IMR-90 (cell line): ENCODE measurements at regions not wholly inside any gene's neighbourhood (a gene's known extent, or its start where the extent isn't known, plus 50 kb on each side); places are given as distances from the start of the nearest gene placed in this dataset.
A peak's percentile ranks its signal among the peaks of the same experiment; 100 is the strongest.

Experiments
- ATAC-seq: fragments of 200-7000 bp; cut with Tn5 transposase; 2 replicates; pipeline ENCODE4 v1.9.1; 2020; ENCODE audit warnings: low read depth, mild to moderate bottlenecking, moderate library complexity
- BruUV-seq: library from RNA; stranded (reverse); fragments of 400-500 nt; replicated peaks from 2 replicates; lab custom pipeline; 2021; lab: Mats Ljungman, UMichigan
- CTCF ChIA-PET: fragments of 300-600 bp; formaldehyde crosslinking; extraction: SDS; loops from one replicate; lab custom pipeline; 2021; ENCODE audit warnings: antibody characterized with exemption; lab: Yijun Ruan, JAX
- POLR2A ChIA-PET: fragments of 300-600 bp; sonication (Branson Sonifier 250); formaldehyde crosslinking; loops from one replicate; lab custom pipeline; 2022; ENCODE audit warnings: antibody characterized with exemption; ENCODE audit not compliant: unreplicated experiment; lab: Charles Lee
- DNase-seq: peaks from one replicate; pipeline ENCODE4 v3.0.0; 2013
- H2AFZ ChIP-seq: replicated peaks from 2 replicates; pipeline ENCODE3; 2013; ENCODE audit warnings: low read length, mild to moderate bottlenecking; ENCODE audit not compliant: poor library complexity
- H2AK5ac ChIP-seq: 2 replicates; pipeline ENCODE4 v1.6.1; 2013; ENCODE audit warnings: low read depth, low read length, inconsistent platforms
- H2AK9ac ChIP-seq: replicated peaks from 2 replicates; pipeline ENCODE3; 2013; ENCODE audit warnings: mild to moderate bottlenecking, low read depth, low read length, moderate library complexity; ENCODE audit not compliant: poor library complexity
- H2BK120ac ChIP-seq: 2 replicates; pipeline ENCODE4 v1.6.1; 2013; ENCODE audit warnings: low read depth, low read length, inconsistent platforms
- H2BK15ac ChIP-seq: 3 replicates; pipeline ENCODE4 v1.6.1; 2013; ENCODE audit warnings: low read depth, low read length, inconsistent platforms
- H2BK20ac ChIP-seq: 2 replicates; pipeline ENCODE4 v1.6.1; 2013; ENCODE audit warnings: low read depth, mild to moderate bottlenecking, inconsistent platforms, low read length, moderate library complexity
- H2BK5ac ChIP-seq: 2 replicates; pipeline ENCODE4 v1.6.1; 2013; ENCODE audit warnings: mild to moderate bottlenecking, low read depth, low read length, inconsistent platforms; ENCODE audit not compliant: poor library complexity, severe bottlenecking
- H3K14ac ChIP-seq: replicated peaks from 2 replicates; pipeline ENCODE4 v1.6.1; 2013; ENCODE audit warnings: low read depth, low read length, inconsistent platforms
- H3K18ac ChIP-seq: 2 replicates; pipeline ENCODE4 v1.6.1; 2013; ENCODE audit warnings: low read depth, low read length, control low read depth
- H3K23ac ChIP-seq: 2 replicates; pipeline ENCODE4 v1.6.1; 2013; ENCODE audit warnings: low read depth, low read length, inconsistent platforms
- H3K27ac ChIP-seq: 2 replicates; pipeline ENCODE4 v1.5.1; 2013; ENCODE audit warnings: mild to moderate bottlenecking, control low read depth, low read length; ENCODE audit not compliant: insufficient read depth
- H3K27me3 ChIP-seq: 2 replicates; pipeline ENCODE4 v1.6.1; 2013; ENCODE audit warnings: low read length; ENCODE audit not compliant: control insufficient read depth, insufficient read depth
- H3K36me3 ChIP-seq: 2 replicates; pipeline ENCODE4 v1.6.1; 2013; ENCODE audit warnings: low read length, mixed read lengths; ENCODE audit not compliant: control insufficient read depth, insufficient read depth
- H3K4ac ChIP-seq: 2 replicates; pipeline ENCODE4 v1.6.1; 2013; ENCODE audit warnings: low read depth, low read length, inconsistent platforms
- H3K4me1 ChIP-seq: 2 replicates; pipeline ENCODE4 v1.6.1; 2013; ENCODE audit warnings: low read length, mixed read lengths; ENCODE audit not compliant: control insufficient read depth, insufficient read depth
- H3K4me2 ChIP-seq: 2 replicates; pipeline ENCODE4 v1.6.1; 2013; ENCODE audit warnings: low read depth, mild to moderate bottlenecking, control low read depth, low read length, moderate library complexity
- H3K4me3 ChIP-seq: 2 replicates; pipeline ENCODE4 v1.5.1; 2013; ENCODE audit warnings: low read depth, mild to moderate bottlenecking, control low read depth, low read length, moderate library complexity; ENCODE audit not compliant: insufficient read depth
- H3K56ac ChIP-seq: 2 replicates; pipeline ENCODE4 v1.6.1; 2013; ENCODE audit warnings: low read length, inconsistent platforms; ENCODE audit not compliant: insufficient read depth; ENCODE audit errors: extremely low read depth
- H3K79me1 ChIP-seq, 2 experiments: 2 replicates each; pipeline ENCODE4 v1.6.1; 2013; ENCODE audit warnings: low read length in 2 of 2, inconsistent platforms in 1 of 2, low read depth in 1 of 2
- H3K9ac ChIP-seq: 2 replicates; pipeline ENCODE4 v1.6.1; 2013; ENCODE audit warnings: low read depth, low read length, control low read depth
- H3K9me1 ChIP-seq: 2 replicates; pipeline ENCODE4 v1.6.1; 2013; ENCODE audit warnings: low read length, inconsistent platforms; ENCODE audit not compliant: insufficient read depth
- H3K9me3 ChIP-seq: 2 replicates; pipeline ENCODE4 v1.6.1; 2013; ENCODE audit warnings: low read length; ENCODE audit not compliant: control insufficient read depth, insufficient read depth
- H4K20me1 ChIP-seq: 2 replicates; pipeline ENCODE4 v1.6.1; 2013; ENCODE audit warnings: low read length, inconsistent platforms; ENCODE audit not compliant: insufficient read depth
- H4K5ac ChIP-seq: 2 replicates; pipeline ENCODE4 v1.6.1; 2013; ENCODE audit warnings: mild to moderate bottlenecking, low read depth, low read length, control low read depth
- H4K8ac ChIP-seq, 2 experiments: 2 replicates each; pipeline ENCODE4 v1.6.1; 2013; ENCODE audit warnings: low read depth in 2 of 2, low read length in 2 of 2, control low read depth in 1 of 2, inconsistent platforms in 1 of 2
- H4K91ac ChIP-seq: 2 replicates; pipeline ENCODE4 v1.6.1; 2013; ENCODE audit warnings: low read depth, low read length, inconsistent platforms; ENCODE audit not compliant: insufficient read depth
- BHLHE40 ChIP-seq: fragments of 150-350 bp; IDR thresholded peaks from 2 replicates; pipeline ENCODE4 v1.6.1; 2016; ENCODE audit warnings: mild to moderate bottlenecking, low read depth, low read length
- CEBPB ChIP-seq: IDR thresholded peaks from 2 replicates; pipeline ENCODE4 v1.6.1; 2012; ENCODE audit warnings: low read depth, low read length, improper control_type of control experiment
- MXI1 ChIP-seq: IDR thresholded peaks from 2 replicates; pipeline ENCODE4 v1.6.1; 2012; ENCODE audit warnings: low read depth, mild to moderate bottlenecking, low read length, moderate library complexity, borderline replicate concordance
- SMC3 ChIP-seq: fragments of 150-350 bp; IDR thresholded peaks from 2 replicates; pipeline ENCODE4 v1.6.1; 2016; ENCODE audit warnings: low read depth, mild to moderate bottlenecking, antibody characterized with exemption, low read length, moderate library complexity
- WGBS, 2 experiments: methylation state at CpG; one replicate each; pipeline versions ENCODE4 v1.1.5 to v1.1.7; 2013; ENCODE audit warnings: missing lambda C conversion rate in 2 of 2; ENCODE audit not compliant: insufficient read length in 1 of 2; ENCODE audit errors: extremely low coverage in 2 of 2; 5-methylcytosine and 5-hydroxymethylcytosine counted together
- dilution Hi-C: fragments of 300-500 bp; cut with HindIII; formaldehyde crosslinking; loops from one replicate; pipeline ENCODE4 v1.14.3; 2018; ENCODE audit warnings: low sequenced_read_pairs; ENCODE audit not compliant: unreplicated experiment
- in situ Hi-C: fragments of 300-500 bp; cut with MboI; formaldehyde crosslinking; loops from 3 replicates; pipeline ENCODE4 v1.14.3; 2019; ENCODE audit warnings: low sequenced_read_pairs, inconsistent platforms, mixed read lengths
- intact Hi-C: fragments of 100-400 bp; cut with micrococcal nuclease; formaldehyde crosslinking; loops from 2 replicates; pipeline ENCODE4 v1.10.0; 2022
- TF ChIP-seq, protein P1 (sequence below): conservative IDR thresholded peaks from 2 replicates; pipeline ENCODE4 v1.5.1; 2012; ENCODE audit warnings: mild to moderate bottlenecking, low read depth, low read length, improper control_type of control experiment
- TF ChIP-seq, protein P2 (sequence below): fragments of 150-350 bp; IDR thresholded peaks from 2 replicates; pipeline ENCODE4 v1.6.1; 2017; ENCODE audit warnings: mild to moderate bottlenecking, antibody characterized with exemption, low read length, low read depth

DNA sequence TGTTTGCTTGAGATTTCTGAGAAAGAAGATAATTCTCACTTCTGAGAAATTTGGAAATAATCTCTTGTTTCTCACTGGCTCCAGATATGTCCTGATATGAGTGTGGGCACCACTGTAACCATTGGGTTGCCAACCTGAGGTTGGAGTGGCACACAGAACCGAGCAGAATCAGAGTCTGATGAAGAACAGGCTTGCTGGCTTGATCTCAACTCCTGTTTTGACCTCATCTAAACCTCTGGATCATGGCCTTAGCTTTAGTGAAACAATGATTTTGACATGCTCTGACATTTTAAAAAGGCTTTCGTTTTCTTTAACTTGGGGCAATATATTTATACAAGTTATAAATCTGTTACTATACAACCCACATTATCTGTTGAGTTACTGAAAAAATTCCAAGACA lies 548.0 kb downstream of the IRS1 start (continued):
- TF ChIP-seq CEBPB (no peak), MXI1 (no peak)

DNA sequence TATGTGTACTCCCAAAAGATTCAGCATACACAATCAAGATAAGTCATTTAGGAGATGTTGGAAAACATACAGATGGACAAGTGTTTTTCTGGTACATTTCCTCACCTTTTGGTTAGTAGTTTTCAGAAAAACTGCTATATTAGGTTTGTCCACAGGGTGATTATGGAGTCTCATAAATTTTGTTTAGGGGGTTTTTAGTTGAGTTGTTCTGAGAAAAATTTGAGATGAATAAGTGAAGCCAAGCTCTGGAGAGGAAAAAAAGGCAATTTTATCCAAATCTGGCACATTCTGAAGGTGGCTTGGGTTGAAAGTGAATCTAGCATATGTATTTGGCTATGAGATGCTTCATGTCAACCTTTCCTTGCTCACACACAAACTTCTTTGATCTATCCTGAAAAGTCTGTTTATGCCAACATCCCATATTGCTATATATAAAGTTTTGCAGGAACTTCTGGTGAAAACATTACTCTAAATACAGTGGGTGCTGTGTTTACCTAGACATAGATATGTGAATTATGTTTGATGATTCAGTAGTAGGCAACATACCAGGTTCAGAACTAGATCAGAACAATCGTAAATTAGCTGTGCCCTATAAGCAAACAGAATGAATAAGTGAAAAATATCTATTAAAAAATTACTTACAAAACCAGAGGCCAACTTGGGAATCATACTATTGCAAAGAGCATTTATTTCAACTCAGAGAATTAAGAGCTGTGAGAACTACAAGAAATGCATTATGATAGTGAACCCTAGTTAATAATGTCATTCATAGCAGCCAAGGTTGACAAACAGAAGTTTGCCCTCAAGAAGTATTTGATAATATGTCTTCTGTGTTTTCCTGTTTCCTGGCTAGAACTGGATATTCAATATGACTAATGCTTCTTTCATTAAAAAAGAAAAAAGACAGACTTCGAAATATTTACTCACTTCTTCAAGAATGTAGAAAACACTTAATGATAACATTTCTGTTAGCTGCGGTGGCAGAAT lies 552.0 kb downstream of the IRS1 start:
- H2BK20ac ChIP-seq, result no peak overlapping the region
- H3K9me3 ChIP-seq, result peaks cover 2% of the 10 kb centered on the region; the same call in 1 of the 2 replicates
- H4K91ac ChIP-seq, result no peak overlapping the region
- no peak overlapping the region for H3K4me2 ChIP-seq
- H3K18ac ChIP-seq, result no peak overlapping the region; the same call in 1 of the 2 replicates
- H3K4ac ChIP-seq, result no peak overlapping the region
- H3K79me1 ChIP-seq, result no peaks in the 10 kb centered on the region
- no CpG with 5 or more reads among the region's 3 CpGs for WGBS, 2 experiments
- no peak overlapping the region for H3K27ac ChIP-seq
- no peak overlapping the region for H3K14ac ChIP-seq
- DNase-seq (peak; percentile 21), ATAC-seq (peak; percentile 27; the same call in 1 of the 2 replicates)
- no peak overlapping the region for H2BK15ac ChIP-seq
- POLR2A ChIA-PET, result no interaction called here
- H2AFZ ChIP-seq, result no peak overlapping the region
- CTCF ChIA-PET, result interaction anchor here (0.6 kb wide), 1 partner anchor 365 kb away, joined by 3 read pairs; no protein-coding TSS in a partner anchor
- H3K9ac ChIP-seq, result no peak overlapping the region
- no peak overlapping the region for H2BK5ac ChIP-seq
- H4K20me1 ChIP-seq, result no peaks in the 10 kb centered on the region
- no peak overlapping the region; a peak in 1 of 4 replicates for H4K8ac ChIP-seq
- no peak overlapping the region for H2BK120ac ChIP-seq
- no peaks in the 10 kb centered on the region for H3K36me3 ChIP-seq
- no peak overlapping the region for H2AK5ac ChIP-seq
- intact Hi-C loops (no loop called here), in situ Hi-C loops (no loop called here), dilution Hi-C loops (no loop called here)
- no peaks in the 10 kb centered on the region for H3K27me3 ChIP-seq
- no peak overlapping the region for H3K56ac ChIP-seq
- H4K5ac ChIP-seq, result no peak overlapping the region
- no peak overlapping the region for H2AK9ac ChIP-seq
- H3K23ac ChIP-seq, result no peak overlapping the region
- TF ChIP-seq, protein P1, sequence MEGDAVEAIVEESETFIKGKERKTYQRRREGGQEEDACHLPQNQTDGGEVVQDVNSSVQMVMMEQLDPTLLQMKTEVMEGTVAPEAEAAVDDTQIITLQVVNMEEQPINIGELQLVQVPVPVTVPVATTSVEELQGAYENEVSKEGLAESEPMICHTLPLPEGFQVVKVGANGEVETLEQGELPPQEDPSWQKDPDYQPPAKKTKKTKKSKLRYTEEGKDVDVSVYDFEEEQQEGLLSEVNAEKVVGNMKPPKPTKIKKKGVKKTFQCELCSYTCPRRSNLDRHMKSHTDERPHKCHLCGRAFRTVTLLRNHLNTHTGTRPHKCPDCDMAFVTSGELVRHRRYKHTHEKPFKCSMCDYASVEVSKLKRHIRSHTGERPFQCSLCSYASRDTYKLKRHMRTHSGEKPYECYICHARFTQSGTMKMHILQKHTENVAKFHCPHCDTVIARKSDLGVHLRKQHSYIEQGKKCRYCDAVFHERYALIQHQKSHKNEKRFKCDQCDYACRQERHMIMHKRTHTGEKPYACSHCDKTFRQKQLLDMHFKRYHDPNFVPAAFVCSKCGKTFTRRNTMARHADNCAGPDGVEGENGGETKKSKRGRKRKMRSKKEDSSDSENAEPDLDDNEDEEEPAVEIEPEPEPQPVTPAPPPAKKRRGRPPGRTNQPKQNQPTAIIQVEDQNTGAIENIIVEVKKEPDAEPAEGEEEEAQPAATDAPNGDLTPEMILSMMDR, result peak; percentile 4; the same call in 1 of the 2 replicates
- no peak for TF ChIP-seq MXI1
- no peak for TF ChIP-seq SMC3
- TF ChIP-seq, protein P2, sequence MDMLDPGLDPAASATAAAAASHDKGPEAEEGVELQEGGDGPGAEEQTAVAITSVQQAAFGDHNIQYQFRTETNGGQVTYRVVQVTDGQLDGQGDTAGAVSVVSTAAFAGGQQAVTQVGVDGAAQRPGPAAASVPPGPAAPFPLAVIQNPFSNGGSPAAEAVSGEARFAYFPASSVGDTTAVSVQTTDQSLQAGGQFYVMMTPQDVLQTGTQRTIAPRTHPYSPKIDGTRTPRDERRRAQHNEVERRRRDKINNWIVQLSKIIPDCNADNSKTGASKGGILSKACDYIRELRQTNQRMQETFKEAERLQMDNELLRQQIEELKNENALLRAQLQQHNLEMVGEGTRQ, result no peak
- no peak for TF ChIP-seq BHLHE40
- BruUV-seq, result no TSS peak
- H3K4me3 ChIP-seq, result no peak overlapping the region
- no peaks in the 10 kb centered on the region for H3K9me1 ChIP-seq
- H3K4me1 ChIP-seq, result peaks cover 2% of the 10 kb centered on the region; the same call in 1 of the 2 replicates
